AML-193 (cell line): ENCODE measurements at regions not wholly inside any gene's neighbourhood (a gene's known extent, or its start where the extent isn't known, plus 50 kb on each side); places are given as distances from the start of the nearest gene placed in this dataset.
"Not testable (repeated sequence)": the region's sequence is repeated elsewhere in the genome, so short reads cannot be mapped to it uniquely, and the experiment has no call there.

ENCODE experiments used
- DNase-seq, 2 experiments: peaks; one replicate each; lab custom pipeline; 2025; lab: John Stamatoyannopoulos, UW

DNA sequence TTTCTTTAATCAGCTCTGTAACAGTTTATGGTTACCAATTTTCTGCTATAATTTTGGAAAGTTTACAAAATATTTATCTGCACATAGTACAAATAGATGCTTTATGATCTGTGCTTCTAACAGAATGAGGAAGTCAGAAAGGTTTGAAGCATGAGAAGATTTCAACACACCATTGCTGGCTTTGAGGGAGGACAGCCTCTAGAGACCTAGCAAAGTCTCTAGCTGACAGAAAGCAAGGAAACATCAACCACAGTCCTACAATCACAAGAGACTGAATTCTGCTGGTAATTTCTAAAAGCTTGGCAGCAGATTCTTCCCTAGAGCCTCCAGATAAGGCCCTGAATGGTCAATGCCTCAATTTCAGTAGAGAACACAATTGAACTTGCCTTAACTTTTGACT lies 750.8 kb upstream of the SLC35B3 start:
- peak in 1 of 2 experiments; percentile 5 for DNase-seq

DNA sequence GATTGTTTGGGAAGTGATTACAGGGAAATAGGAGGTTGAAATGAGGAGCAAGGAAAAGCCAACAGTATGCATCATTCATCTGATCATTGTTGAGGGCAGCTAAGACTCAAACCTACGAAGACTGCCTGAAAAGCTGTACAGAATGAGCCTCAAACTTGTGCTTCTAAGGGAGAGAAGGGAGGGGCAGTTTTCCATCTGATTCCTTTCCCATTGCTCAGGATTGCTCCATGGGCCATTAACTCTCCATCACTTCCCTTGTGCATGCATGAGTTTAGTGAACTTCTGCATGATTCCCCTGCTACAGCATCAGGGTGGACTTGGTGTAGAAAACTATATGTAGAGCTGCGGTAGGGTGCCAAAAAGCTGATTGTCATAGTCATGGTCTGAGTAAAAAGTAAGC lies 742.7 kb upstream of the SLC35B3 start:
- no peak for DNase-seq

DNA sequence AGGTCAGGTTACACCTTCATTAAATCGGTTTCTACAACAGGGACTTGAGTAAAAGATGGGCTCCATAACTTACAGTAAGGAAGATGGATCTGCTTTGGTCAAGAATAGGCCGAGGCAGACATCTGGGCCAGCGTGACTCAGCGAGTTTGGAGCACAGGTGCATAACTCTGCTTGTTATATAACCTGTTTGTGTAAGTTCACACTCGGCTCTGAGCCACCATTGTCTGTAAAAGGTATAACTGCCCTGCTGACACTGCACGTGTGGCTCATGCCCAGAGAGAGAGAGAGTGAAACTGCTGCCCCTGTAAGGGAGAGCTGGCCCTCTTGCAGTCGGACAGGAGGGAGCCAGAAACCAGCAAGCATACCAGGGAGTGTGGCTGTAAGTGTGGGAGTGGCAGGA lies 737.9 kb upstream of the SLC35B3 start:
- DNase-seq: no peak

DNA sequence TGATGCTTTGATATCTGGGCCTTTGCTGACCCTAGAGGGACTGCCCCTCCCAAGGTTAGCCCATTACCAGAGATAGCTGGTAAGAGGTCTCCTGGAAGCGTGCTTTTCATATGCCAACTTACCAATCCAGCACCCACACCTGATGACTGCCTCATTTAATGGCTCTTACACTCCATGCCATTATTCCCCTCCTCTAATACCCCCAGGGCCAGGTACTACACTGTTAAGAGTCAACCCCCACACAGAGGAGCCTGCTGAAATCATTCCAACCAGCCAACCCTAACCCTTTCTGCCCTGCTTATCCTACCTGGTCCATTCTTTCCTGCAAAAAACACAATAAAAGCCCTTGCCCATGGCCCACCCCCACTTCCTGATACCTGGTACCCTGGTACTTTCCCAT lies 736.8 kb upstream of the SLC35B3 start:
- no peak for DNase-seq

DNA sequence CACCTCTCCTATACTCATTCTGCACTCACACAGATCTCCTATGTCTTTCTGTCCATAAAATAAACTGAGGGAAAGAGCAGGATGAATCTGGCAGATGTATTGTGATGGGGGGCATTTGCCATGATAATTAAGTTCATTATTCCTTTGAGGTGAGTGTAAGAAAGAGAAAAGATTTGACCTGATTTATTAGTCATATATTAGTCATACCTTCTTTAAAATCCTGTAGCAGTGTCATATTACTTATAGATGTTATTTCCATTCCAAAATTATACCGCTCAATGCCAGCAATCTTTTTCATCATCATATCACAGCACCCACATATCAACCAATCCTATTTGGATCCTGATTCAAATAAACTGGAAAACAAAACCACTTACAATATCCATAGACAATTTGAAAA lies 733.3 kb upstream of the SLC35B3 start:
- DNase-seq: no peak

DNA sequence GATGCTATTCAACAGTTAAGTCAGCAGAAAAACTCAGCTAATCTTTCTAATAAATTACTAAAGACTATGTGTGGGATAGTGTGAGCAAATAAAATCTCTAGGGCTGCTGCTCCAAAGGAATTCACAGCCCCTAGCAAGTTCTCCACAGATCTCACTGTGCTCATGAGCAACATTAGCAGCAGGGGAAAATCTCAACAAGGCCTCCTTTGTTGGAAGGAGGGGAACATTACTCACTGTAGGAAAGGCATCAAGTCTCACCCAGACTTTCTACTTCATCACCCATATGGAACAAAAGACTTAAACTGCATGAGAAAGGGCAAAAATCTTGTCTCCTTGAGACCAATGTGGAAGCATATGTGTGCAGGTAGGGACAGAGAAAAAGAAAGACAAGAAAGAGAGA lies 726.4 kb upstream of the SLC35B3 start:
- no peak for DNase-seq

DNA sequence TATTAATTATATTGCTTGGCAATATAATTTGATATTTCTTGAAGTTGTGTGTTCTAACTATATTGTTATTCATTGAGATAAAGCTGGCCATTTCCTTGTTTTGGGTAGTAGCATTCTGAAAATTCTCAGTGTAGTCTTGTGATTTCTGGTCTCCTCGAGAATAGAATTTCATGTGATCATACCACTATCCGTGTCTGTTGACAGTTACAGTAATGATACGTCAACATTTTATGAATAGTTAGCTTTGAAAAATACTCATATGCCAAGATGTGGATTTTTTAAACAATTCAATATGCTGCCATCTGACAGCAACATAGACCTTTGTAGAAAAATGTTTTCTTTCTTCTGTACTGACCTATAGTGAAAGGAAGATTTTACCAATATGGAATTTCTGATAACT lies 723.7 kb upstream of the SLC35B3 start:
- no peak for DNase-seq

DNA sequence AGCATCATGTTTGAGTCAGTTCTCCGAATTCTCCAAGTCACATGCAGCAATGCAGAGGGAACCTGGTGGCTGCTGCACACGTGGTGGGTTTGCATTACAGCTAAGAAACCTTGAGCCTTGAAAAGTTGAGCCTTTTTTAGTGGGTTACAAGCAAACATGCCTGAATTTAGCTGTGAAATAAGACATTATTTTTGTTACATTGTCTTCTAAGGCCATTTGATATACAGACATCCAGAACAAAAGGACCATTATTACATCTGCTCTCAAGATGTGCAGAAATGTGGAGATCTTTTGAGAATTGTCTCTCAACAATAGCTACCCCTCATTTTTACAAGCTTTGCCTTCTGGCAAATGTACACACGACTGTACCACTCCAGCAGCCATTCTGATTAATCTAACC lies 720.5 kb upstream of the SLC35B3 start:
- DNase-seq: no peak

DNA sequence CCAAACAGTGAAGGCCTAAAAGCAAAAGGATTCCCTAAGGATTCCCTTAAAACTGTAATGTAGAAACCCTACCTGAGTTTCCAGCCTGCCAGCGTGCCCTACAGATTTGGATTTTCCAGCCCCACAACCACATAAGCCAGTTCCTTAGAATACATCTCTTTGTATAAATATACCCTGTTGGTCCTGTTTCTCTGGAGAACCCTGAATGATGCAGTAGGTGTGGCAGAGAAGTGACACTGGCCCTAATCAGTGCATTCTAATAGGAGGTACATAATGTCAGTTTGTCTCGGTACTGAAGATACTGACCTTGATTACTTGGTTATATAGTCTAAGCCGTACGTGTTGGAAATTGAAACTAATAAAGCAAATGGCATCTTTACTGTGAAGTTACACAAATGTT lies 707.8 kb upstream of the SLC35B3 start:
- no peak for DNase-seq

DNA sequence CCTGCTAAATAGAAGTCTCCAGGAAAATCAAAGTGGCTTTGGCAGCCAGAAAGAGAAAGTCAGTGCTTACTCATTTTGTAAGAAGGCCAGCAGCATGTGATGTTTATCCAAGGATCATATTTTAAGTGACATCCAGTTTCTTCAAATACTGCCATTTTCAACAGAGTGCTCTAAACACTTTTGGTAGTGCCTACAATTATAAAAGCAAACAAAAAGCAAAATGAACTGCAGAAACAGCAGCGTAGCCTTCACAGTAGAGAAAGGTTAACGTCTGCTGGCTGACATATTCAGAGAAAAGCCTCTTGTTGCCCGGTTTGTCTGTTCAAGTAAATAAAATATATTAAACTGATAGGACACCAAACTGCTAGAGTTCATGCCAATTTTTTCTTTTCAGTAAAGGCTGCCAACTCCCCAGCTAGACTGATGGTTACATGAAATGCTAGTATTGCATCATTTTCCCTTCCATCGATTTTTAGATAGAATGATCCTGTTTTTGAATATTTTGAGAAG lies 705.7 kb upstream of the SLC35B3 start:
- no peak for DNase-seq

DNA sequence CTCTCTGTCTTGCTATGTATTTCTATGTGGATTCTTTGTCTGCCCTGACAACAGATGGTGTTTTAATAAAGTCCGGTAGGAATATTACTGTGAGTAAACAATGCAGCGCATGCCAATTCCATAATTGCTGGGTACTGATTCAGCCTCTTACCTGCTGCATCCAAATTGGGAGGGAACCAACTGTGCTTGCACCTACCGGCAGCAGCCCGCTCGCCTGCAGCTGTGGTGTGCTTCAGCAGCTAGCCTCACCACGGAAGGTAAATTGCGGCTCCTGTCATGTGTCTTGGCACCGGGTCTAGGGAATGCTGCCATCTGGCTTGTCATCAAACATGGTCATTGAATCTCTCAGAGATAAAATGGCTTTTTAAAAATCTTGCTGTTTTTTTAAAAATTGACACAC lies 704.8 kb upstream of the SLC35B3 start:
- no peak for DNase-seq

DNA sequence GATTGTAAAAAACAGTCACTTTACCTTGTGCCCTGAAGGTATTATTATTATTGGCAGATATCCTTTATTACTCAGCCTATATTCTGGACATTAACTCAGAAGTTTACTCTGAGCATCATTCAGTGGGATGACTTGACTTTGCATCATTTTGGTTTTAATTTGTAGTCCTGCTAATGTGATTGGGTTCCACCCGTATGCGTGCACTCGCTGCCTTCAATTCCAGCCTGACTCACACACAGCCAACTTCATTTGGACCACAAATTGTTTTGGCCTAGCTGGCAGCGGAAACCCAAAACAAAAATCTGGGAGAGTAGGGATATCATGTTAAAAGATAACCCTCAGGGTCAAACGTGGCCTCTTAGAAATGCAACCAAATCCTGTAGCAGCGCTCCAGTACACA lies 704.4 kb upstream of the SLC35B3 start:
- no peak for DNase-seq

DNA sequence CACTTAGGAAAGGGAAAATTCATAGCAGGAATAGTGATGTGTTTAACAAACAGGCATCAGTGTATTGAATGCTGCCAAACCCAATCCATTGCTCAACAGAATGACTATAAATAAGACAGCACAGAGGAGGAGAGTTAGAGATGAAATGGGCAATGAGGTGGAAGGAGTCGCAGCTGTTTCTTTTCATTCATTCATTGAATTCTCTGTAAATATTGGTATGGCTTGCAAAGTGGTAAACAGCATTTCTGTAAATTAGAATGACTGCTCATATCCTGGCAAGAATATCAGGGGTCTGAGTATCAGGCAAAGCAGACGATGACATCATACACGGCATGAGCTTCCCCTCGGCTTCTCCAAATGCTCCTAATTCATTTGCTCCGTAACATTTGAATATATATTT lies 703.6 kb upstream of the SLC35B3 start:
- no peak for DNase-seq

DNA sequence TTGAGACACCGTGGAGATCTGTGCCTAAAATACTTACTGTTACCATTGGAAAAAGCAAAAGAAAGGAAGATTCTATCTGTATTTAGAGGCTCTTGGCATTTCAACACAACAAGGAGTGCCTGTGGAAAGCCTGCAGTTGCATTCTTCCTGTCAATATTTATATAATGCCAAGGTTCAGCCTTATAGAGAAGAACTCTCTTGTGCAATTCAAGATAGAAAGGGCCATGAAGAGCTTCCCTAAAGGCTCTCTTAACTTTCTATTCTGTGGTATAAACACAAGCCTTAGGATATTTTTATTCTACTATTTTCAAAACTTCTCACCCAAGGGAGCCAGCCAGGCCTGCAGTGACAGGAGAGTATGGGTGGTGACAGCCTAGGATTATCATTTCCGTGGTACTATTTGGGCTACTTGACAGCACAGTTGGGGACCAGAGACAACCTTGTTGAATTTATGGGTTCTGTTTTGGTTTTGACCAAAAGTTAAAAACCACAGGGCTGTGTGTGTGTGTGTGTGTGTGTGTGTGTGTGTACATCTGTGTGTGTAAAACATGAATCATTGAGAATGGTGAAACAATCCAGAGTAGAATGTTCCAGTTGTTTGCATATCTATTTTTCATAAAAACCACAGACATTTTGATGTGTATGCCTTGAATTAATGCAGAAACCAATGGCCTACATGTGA lies 700.9 kb upstream of the SLC35B3 start:
- no peak for DNase-seq

DNA sequence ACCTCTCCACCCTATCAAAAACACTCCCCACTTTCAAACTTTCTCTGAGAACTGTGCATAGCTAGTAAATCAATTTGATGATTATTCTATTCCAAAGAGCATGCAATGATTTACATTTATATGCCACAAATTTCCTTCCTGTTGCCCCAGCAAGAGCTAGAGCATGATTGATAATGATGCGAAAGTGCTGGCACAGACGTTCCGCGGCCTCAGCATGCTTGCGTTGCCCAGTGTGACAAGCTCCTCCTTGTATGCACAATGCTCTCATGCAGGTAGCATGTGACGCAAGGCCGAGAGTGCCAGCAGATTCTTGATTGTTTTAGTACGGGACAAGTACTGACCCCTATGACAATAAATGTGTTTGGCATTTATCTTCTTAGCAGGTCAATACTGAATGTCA lies 696.3 kb upstream of the SLC35B3 start:
- no peak for DNase-seq

DNA sequence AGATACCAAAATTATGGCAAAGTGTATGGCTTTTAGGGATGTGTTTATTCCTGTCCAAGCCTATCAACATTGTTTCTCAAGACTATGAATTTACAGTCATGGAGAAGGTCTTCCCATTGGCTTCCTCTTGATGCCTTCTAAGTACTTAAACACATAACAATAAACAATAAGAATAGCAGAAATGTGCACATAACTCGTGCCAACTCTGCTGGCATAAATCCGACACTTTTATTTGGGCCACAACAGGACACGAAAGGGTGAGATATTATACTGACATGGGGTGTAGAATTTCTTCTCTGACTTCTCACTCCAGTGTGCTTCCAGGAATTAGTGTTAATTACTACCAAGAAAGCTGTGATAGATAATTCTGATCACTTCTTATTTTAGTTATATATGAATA lies 695.9 kb upstream of the SLC35B3 start:
- DNase-seq: no peak

DNA sequence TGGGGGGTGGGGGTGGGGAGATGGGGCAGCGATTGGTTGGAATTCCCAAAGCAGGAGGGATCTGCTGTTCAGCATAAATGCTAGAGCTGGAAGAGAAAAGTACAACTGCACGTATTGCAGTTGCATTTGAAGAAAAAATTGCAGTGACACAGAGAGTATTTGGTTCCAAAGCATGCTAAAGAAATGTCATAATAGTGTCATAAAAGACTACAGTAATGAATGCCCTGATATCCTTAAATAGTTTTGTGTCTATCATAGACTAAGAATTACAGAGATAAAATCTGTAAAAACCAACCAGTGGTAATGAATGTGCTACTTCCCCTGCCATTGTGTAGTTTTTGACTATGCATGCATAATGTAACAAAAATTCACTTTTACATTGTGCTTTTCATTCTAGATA lies 693.6 kb upstream of the SLC35B3 start:
- DNase-seq: no peak

DNA sequence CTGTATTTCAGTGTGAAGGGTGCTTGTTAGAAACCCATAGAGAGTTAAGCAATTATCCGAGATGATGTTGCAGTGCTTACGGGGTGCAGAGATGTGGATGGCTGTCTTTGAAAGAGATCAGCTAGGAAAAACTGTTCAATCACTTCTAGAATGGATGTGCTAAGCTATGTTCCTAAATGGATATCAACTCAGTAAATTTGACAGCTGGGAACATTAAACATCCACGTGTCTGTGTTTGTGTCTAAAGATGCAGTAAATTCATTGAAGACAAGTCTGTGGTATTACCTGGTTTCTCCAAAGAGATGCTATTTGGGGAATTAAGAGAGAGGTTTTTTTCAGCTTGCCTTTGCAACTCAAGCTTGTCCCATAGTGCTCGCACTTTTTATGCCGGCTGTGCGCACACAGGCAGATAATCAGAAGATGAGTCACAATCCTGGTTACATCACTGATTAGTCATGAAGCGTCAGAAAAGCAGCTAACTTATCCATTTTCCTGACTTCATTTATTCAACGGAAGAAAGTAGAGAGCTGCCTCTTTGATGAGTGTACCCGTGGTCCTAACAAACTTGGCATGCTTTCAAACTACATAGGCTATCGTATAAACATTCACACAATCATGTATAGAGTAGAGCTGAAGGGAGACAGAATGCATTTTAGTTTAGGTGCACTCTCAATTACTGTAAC lies 691.7 kb upstream of the SLC35B3 start:
- no peak for DNase-seq

DNA sequence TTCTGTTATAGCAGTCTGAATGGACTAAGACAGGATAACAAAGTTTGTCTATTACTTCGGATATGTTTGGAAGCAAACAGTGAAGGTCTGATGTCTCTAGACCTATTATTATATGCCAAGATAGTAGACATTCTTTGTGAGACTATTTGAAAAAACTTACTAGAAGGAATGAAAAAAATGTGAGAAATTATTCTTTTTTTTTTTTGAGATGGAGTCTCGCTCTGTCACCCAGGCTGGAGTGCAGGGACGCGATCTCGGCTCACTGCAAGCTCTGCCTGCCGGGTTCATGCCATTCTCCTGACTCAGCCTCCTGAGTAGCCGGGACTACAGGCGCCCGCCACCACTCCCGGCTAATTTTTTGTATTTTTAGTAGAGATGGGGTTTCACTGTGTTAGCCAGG lies 690.7 kb upstream of the SLC35B3 start:
- DNase-seq: not testable (repeated sequence)

DNA sequence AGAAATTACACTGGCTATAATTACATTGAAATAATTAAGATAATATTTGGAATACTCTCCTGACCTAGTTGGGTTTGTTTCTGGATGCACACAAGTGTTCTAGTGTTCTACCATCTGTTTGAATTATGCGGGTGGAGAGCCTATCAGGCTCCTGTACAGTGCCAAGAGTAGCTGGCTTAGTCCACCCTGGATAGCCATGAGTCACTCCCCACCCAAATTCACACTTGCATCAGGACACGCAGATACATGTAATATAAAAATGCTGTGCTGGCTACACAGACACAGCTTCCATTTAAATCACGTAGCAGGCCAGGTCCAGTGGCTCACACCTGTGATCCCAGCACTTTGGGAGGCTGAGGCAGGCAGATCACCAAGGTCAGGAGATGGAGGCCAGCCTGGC lies 686.2 kb upstream of the SLC35B3 start:
- DNase-seq: no peak

DNA sequence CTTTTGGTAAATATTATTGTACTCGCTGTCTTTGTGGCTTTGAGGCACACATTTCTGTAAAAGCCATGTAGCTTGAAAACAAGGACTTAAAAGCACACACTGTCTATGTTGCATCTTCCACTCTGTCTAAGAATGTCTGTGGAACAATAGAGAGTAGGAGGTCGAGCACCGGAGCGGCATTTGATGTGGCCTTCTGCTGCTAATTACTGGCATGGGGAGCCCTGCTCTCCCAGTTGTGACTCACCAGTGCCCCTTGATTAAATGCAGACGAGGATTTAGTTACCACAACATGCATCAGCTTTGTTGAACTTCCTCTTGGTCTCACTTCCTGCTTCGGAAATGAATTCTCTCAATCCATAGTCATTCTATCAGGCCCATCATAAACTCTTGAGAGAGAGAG lies 680.7 kb upstream of the SLC35B3 start:
- no peak for DNase-seq

DNA sequence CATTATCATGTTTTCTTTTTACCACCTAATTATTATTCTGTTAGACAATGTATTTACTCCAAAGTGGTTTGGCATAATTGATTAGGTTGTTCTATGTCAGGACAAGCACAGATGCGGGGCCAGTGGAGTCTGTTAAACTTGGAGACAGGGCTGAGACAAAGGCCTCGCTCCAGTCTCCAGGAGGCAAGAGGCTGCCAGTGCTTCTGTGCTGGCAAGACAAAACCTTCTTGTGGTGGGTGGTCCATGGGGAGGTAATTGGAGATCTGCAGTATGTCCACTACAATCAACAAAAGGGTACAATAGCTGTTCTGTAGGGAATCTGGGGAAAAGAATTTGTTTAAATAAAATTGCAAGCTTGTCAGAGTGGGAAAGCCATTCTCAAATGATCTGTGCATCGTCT lies 677.2 kb upstream of the SLC35B3 start:
- no peak for DNase-seq

DNA sequence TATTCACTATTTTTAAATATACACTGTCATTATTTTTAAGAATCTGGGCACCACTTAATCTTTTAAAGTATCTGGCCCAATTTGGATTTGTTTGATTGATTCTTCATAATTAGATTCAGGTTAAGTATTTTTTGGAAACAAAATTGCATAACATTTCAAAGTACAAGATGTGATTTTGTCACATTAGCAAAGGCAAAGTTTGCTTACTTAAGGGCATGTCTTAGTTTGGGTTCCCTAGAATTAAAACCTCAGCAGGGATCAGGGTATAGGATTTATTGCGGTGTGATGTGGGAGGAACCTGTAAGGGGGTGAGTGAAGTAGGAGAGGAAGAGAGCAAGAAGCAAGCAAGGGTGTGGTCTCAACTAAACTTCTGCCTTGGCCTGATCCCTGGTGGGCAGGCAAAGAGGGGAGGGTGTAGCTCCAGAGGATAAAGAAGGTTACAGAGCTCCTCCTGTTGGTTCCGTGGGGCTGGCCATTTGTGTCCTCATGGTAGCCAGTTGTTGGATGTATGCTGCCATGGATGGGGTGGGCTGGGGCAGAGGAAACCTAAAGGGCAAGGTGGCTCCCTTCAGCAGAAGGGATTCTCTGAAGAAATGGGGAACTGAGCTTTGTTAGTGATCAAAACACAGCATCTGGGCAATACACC lies 668.7 kb upstream of the SLC35B3 start:
- no peak for DNase-seq
